HTR-8/SVneo (cell line): ENCODE measurements at regions not wholly inside any gene's neighbourhood (a gene's known extent, or its start where the extent isn't known, plus 50 kb on each side); places are given as distances from the start of the nearest gene placed in this dataset.

ENCODE experiments used
- DNase-seq: peaks from one replicate; pipeline ENCODE4 v3.0.0; 2011; ENCODE audit warnings: low spot score, mixed read lengths; ENCODE audit not compliant: insufficient read length
- FAIRE-seq: peaks from 2 replicates; lab custom pipeline; 2011; peaks lifted over from hg19 to GRCh38; lab: Jason Lieb, UNC

DNA sequence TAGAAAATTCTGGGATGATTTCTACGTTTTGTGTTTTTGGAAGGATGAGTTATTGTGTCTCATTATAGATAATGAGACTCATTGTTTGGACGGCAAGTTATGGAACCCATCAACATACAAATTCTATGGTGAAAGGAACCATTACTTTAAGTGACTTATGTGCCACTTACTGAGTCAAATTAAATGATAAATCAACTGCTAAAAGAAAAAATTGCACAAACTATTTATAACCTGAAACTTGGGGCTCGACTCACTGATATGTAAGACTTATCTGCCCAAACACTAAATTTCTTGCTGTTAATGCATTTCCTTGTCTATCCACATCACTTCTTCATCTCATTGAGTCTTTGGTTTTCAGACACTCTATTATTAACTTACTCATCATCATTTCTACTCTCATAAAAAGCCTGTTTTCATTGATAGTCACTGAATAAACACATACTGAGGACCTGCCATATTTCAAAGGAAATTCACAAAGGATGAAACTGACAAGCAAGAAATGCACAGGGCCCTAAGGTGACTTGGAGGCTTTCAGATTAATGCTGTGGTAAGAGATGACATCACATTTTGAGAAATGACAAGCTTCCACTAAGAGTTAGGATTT lies 872.7 kb upstream of the ADAMTS5 start:
- no peak for FAIRE-seq
- no peak for DNase-seq

DNA sequence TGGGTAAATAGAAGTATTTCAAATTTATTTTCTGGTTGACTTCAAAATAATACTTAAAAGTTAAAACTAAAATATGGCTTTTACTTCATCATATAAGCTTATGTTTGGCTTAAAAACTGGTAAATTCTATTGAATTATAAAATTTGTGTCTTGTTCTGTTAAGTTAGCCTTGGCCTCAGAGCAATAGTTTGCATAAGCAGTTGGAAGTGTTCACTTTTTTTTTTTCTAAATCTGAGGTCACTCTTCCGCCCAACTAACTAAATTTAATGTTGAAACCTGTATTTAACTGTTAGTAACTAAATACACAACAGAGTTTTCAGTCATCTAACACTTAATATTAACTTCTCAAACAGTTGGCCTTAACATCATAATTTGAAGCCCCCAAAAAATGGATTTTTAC lies 871.7 kb upstream of the ADAMTS5 start:
- FAIRE-seq (no peak), DNase-seq (no peak)

DNA sequence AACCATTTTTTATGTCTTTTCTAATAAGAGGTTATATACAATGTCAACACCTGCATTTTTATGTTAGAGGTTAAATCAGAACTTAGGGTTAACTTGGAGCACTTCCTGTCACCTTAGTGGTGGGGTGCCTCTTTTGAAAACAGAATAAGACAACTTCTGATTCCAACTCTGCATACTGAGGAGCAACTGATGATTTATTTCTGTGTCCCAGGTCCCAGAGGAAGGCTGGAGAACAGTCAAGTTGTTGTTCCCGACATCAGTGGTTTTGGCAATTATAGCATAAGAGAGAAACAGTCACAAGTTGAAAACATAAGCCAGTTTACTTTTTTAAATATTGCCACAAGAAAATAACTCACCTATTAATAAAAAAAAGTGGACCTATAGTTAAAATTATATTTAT lies 871.0 kb upstream of the ADAMTS5 start:
- FAIRE-seq = no peak
- no peak for DNase-seq

DNA sequence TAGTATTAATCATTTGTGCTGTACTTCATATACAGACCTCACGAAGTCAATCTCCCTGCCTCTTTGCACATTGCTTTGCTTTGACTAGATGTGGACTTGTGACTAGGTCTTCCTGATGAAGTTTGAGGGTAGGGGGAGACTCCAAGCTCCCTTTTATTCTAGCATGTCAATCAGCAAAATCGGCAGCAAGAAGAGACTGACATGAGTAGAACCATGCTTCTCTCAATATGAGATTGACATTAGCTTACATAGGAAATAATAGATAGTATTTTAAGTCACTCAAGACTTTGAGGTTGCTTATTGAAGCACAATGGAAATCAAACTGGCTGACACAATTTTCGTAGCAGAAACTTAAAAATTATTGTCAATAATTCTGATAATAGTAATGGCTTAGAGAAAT lies 866.4 kb upstream of the ADAMTS5 start:
- no peak for DNase-seq
- FAIRE-seq = no peak

DNA sequence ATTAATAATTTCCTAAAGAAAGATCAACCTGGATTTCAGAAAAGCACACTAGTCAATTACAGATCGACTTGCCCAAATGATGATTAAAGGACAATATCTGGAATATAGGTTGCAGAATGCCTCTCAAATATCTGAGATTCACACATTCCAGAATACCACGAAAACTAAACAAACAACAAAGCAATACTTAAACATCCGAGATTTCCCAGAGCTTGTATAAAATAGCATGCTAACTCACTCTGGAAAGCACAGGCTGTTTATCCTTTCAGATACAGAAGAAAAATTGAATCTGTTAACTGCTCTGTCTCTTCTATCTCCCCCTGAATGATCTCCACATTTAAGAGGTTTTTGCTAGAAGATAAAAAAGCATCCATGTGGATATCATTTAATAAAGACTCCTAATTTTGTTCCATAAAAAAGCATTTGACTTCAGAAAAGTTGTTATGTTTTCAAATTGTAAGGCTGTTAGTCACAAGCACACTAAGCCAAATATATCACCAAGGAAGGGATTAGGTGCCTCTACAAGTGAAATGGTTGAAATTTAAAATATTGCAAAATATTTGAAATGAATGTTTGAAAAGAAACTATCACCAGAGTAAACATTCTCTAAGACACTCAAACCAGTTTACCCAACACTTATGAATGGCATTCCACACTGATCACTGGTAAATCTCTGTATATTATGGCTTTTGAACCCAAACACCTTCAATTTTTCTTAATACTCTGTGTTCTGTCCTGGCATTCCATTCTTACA lies 865.1 kb upstream of the ADAMTS5 start:
- no peak for FAIRE-seq
- no peak for DNase-seq

DNA sequence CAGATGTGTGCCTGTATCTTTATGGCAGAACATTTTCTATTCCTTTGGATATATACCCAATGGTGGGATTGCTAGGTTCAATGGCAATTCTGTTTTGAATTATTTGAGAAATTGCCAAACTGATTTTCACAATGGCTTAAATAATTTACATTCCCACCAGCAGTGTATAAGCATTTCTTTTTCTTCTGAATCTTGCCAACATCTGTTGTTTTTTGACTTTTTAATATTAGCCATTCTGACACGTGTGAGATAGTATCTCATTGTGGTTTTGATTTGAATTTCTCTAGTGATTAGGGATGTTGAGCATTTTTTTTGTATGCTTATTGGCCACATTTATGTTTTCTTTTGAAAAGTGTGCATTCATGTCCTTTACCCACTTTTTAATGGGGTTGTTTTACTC lies 864.3 kb upstream of the ADAMTS5 start:
- no peak for FAIRE-seq

DNA sequence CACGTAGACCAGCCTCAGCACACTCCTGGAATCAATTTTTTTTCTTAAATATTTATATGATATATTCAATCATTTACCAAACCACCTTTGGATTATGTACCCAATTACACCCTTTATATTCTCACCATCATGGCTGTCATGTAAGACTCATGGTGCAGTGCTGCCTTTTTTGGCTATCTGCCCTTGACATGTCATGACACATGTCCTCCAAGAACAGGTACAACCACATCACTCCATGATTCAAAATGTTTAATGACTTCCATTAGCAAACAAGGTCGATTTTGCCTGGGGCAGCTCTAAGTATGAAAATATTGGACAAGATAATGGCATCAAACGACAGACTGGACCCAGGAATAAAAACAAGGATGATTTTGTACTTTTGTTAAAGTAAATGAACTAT lies 861.1 kb upstream of the ADAMTS5 start:
- no peak for DNase-seq
- no peak for FAIRE-seq

More for the DNA sequence above, 864.3 kb upstream of the ADAMTS5 start:
- no peak for DNase-seq

DNA sequence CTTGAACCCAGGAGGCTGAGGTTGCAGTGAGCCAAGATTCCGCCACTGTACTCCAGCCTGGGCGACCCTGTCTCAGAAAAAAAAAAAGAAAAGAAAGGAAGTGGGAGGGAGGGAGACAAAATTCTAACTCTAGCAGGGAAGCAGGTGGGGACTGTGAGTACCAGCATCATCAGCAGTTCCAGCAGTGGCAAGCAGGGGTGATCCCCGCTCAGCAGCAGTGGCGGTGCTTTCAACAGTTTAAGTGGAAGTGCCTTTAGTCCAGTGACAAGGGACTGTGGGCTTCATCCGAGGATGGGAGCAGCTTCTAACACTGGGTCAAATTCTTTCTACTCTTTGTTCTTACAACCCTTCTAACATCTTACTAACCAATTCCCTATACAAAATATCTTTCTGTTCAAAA lies 858.1 kb upstream of the ADAMTS5 start:
- FAIRE-seq (no peak), DNase-seq (no peak)

DNA sequence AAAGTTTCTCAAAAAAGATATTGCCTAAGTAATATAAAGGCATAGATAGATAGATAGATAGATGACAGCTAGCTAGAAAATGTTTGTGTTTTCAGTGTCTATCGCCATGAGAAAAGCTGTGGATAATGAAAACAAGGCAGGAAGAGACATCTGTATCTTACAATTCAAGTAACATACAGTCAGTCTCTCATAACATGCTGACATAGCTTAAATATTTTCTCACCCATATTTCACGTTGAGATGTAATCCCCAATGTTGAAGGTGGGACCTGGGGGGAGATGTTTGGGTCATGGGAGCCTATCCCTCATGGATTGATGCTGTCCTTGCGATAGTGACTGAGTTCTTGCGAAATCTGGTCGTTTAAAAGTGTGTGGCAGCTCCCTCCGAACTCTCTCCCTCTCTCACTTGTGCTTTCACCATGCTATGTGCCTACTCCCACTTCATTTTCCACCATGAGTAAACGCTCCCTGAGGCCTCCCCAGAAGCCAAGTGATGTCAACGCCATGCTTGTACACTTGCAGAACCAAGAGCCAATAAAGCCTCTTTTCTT lies 856.8 kb upstream of the ADAMTS5 start:
- no peak for DNase-seq
- no peak for FAIRE-seq

DNA sequence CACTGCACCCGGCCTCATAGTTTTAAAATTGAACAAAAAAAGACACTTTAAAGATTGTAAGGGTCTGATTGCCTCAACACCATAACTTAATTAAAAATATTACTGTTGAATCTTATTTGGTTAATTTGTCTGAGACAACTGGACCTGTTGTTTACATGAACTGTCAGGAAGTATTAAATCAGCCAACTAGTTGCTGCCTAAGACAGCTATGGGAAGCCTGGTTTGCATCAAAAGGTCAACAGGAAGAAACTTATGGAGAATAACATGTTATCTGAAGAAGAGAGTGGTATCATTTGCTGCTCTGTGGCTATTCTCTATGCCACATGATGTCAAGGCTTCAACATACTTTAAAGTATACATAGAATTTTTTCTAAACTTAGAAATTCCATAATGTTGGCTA lies 853.5 kb upstream of the ADAMTS5 start:
- no peak for DNase-seq
- no peak for FAIRE-seq

DNA sequence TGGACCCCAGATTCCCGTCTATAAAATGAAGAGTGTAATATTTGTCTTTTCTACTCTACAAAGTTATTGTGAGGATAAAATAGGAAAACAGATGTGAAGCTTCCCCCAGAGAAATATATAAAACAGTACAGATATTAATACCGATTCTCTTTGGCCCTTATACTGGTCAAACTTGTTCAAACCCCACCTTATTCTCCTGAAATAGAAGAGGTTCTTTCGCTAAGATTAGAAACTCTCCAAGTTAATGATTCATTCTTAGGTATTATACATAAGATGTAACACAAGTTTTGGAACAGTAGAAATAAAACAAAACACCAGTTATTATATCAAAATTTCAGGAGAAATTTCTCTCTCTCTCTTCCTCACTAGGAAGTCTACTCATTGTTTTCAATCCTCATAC lies 852.4 kb upstream of the ADAMTS5 start:
- no peak for FAIRE-seq
- DNase-seq = no peak

DNA sequence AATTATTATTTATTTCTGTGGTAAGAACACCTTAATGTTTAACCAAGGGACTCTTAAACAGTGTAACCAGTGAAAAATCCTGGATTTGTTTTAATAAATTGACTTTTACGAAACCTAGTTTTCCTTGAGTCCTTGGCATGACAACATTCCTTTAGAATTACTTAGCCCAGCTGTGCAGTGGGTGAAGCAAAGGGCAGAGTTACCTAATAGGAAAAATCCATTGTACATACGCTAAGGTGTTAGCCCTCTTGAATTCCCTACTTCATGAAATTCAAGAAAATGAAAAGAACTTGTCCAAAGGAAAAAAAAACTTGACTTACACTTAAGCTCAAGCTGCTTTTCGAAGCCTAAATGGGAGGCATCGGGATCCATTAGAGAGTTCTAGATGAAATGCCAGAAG lies 852.0 kb upstream of the ADAMTS5 start:
- DNase-seq (no peak), FAIRE-seq (no peak)

DNA sequence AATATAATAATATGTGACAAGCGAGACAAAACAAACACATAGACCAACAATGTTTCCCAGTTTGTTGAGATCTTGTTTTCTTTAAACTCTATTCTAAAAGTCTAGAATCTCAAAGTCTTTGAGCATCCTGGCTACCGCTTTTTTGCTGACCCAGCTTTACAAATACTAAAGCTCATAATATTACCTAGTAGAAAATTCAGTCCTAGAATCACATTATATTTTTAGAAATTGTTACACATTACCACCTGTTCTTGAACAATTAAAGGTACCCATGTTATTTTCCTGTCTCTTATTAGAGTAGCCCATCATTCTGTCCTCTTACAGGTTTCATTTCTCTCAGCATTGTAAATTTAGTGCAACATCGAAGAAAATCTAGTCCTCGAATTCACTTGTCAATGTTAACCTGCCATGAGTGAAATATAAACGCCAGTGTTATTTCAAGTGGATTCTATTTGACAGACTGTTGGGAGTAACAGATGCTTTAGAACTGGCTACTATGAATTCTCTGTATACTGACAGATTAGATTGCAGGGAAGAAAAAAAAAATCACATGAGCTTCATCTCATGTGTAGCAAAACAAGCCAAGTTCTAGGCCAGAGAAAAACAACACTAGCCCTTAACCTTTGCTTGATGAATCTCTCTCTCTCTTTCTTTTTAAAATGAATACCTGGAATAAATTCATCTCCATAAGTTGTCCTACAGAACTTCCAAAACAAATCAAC lies 851.2 kb upstream of the ADAMTS5 start:
- DNase-seq = no peak
- FAIRE-seq = no peak

DNA sequence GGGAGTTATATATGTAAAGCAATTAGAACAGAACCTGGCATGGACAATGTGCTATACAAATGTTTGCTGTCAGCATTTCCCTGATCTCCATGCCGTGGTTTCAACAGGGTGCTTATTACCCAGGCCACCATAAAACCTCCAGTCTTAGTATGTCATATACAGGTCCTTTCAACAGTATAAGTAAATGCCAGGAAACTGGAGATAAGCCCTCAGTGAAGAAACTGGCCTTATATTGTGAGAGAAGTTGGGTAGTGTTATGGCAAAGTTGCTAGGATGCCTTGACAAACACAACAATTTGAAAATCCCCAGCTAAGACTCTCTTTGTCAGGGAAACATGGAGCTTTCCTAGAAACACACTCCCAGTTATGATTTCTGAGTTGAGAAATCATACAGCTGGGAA lies 850.2 kb upstream of the ADAMTS5 start:
- FAIRE-seq = no peak
- no peak for DNase-seq

DNA sequence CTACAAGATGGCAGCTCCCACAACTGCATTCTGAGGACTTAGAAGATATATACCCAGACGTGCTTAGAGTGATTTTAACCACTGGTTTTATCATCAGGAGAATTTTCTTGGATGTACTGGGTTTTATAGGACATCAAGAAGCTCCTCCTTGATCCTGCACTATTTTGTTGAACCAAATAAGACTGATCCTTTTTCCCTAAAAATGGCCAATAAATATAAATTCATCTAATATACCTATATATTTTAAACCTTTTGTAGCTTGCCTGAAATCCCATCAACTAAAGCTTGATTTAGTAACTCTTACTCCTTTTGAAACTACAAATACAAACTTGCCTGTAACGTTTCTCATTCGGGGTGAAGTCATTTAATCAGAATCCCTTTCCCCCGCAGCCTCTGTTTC lies 849.4 kb upstream of the ADAMTS5 start:
- DNase-seq (no peak), FAIRE-seq (no peak)

DNA sequence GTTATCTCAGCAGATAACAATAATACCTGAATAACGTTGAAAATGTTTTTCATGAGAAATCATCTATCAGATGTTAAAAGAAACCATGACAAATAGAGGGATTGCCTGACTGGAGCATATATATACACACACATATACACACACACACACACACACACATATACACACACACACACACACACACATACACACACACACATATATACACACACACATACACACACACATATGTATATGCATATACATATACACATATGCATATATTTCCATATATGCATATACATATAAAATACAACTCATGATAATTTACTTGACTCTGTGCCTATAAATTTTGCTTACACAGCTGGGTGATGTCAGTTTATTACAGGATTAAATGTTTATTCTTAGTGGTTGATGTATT lies 847.3 kb upstream of the ADAMTS5 start:
- FAIRE-seq = no peak
- no peak for DNase-seq

DNA sequence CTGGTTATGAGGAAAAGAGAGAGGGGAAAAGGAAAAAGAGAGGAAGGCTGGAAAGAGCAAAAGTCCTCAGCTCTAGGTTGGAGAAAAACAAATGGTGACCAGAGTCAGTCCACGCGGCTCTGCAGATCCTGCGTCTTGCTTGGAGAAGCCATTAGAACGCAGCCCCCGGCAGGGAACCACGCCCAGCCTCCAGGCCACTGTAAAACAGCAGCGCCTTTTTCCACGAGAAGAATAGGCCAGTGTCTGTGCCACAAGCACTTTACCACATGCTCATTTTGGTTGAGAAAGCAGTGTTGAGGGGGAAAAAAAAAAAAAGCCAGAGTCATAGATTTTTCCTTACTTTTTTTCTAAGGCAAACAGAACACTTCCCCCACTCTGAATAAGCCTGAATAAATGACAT lies 846.9 kb upstream of the ADAMTS5 start:
- FAIRE-seq (no peak), DNase-seq (no peak)

DNA sequence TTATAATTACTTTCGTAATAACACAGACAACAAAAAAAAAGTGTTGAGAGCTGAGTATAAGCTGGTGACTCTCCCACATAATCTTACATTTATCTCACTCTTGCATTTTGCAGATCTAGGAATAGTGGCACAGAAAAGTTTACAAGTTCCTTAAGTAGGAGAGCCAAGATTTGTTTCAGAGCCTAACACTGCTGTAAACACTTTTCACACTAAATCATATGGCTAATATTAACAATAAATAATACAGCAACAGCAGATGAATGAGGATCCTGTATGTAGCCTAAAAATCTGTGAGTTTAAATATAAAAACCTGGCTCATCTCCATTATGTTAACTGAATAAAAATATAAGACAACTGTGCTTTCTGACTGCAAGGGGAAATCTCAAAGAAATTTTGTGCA lies 846.5 kb upstream of the ADAMTS5 start:
- DNase-seq (no peak), FAIRE-seq (no peak)

DNA sequence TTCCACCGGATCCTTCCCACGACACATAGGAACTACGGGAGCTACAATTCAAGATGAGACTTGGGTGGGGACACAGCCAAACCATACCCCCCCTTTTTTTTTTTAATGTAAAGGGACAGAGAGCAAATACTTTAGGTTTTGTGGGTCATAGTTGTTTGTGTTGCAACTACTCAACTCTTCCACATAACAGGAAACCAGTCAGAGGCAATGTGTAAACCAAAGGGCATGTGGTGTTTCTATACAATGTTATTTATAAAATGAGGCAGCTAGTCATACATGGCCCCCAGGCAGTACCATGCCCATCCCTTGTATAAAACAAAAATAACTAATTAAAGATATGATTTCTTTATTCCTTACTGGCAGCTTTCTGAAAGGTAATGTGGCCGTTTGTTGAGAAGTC lies 845.4 kb upstream of the ADAMTS5 start:
- no peak for DNase-seq
- FAIRE-seq = no peak

DNA sequence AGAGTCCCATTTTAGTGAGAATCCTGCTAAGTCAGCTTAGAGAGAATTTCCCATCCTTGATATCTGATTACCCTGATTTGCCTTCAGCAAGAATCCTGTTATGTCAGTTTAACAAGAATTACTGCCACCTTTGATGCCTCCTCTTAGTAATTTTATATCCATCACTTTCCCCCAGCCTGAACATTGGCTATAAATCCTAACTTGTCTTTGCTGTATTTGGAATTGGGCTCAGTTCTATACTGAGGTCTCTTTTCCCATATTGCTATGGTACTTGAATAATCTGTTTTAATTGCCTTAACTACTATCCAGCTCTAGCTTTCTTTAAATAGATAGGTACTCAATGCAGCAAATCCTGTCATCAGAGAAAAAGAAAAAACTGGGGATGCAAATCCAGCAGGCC lies 842.0 kb upstream of the ADAMTS5 start:
- no peak for FAIRE-seq

DNA sequence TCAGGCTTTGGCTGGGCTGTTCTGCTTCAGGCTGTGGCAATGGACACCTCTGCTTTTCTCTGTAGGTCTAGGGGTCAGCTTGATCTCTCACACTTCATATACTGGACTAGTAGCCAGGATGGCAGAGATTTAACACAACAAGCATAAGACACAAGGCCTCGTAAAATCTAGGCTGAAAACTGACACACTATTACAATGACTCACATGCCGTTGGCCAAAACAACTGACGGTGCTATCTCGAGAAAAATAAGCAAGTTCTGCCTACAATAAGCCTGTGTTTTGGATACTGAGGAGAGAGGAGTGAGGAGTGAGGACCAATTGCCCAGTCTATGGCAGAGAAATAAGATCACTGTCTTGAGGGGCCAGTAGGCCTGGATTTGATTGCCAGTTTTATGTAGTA lies 840.7 kb upstream of the ADAMTS5 start:
- DNase-seq (no peak), FAIRE-seq (peak; percentile 80)

More for the DNA sequence above, 842.0 kb upstream of the ADAMTS5 start:
- DNase-seq = no peak
